ENCODE measurements at regions not wholly inside any gene's neighbourhood (a gene's known extent, or its start where the extent isn't known, plus 50 kb on each side); places are given as distances from the start of the nearest gene placed in this dataset.

DNA sequence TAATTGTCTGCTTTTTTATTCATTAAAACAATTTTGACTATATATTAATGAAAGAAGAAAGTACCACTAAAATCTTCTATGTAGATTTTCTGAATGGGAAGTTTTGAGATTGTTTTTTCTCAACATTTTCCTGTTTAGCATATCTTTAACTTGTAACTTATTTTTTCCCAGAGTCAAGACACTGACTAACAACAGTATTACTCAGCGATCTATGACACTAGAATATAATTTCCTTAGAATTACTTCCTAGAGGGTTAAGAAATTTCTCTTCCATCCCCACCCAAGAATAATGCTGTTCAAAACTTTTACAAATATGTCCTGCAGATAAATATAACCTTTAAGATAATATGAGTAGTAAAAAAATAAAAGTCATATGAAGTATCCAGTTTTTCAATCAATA lies 218.2 kb upstream of the NR5A2 start:
- Histone ChIP-seq H3K79me2 (ENCODE audit: insufficient read depth, low read length) (no peaks in the 10 kb centered on the region), H3K36me3 (ENCODE audit: insufficient read depth, low read length) (no peaks in the 10 kb centered on the region), H3K27me3 (ENCODE audit: insufficient read depth, low read length) (no peaks in the 10 kb centered on the region), H3K4me3 (ENCODE audit: insufficient read depth, low read depth, low read length) (no peak overlapping the region), H3K4me1 (ENCODE audit: insufficient read depth, low read length) (no peaks in the 10 kb centered on the region), H2AFZ (ENCODE audit: low read depth, low read length) (no peak overlapping the region), H3K4me2 (ENCODE audit: low read length) (no peak overlapping the region), H3K27ac (ENCODE audit: low read depth, low read length) (no peak overlapping the region), H4K20me1 (ENCODE audit: insufficient read depth, low read length) (no peaks in the 10 kb centered on the region), H3K9ac (ENCODE audit: low read length) (no peak overlapping the region), H3K9me3 (ENCODE audit: insufficient read depth, low read depth, low read length) (no peaks in the 10 kb centered on the region)
- Mint-ChIP-seq H3K9me3 (ENCODE audit: unreplicated experiment) (no peaks in the 10 kb centered on the region), H3K27me3 (ENCODE audit: low read depth, unreplicated experiment) (no peaks in the 10 kb centered on the region), H3K27ac (ENCODE audit: unreplicated experiment) (no peak overlapping the region), H3K36me3 (ENCODE audit: low read depth, unreplicated experiment) (no peaks in the 10 kb centered on the region), H3K4me3 (ENCODE audit: unreplicated experiment) (no peak overlapping the region), H3K4me1 (ENCODE audit: low read depth, unreplicated experiment) (peaks cover 7% of the 10 kb centered on the region)
- FAIRE-seq (no peak), DNase-seq (ENCODE audit: low read depth) (no peak)
- TF ChIP-seq, protein P1, sequence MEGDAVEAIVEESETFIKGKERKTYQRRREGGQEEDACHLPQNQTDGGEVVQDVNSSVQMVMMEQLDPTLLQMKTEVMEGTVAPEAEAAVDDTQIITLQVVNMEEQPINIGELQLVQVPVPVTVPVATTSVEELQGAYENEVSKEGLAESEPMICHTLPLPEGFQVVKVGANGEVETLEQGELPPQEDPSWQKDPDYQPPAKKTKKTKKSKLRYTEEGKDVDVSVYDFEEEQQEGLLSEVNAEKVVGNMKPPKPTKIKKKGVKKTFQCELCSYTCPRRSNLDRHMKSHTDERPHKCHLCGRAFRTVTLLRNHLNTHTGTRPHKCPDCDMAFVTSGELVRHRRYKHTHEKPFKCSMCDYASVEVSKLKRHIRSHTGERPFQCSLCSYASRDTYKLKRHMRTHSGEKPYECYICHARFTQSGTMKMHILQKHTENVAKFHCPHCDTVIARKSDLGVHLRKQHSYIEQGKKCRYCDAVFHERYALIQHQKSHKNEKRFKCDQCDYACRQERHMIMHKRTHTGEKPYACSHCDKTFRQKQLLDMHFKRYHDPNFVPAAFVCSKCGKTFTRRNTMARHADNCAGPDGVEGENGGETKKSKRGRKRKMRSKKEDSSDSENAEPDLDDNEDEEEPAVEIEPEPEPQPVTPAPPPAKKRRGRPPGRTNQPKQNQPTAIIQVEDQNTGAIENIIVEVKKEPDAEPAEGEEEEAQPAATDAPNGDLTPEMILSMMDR (IDR thresholded peaks at IDR 0.05; ENCODE audit: insufficient read depth, low read depth, low read length) = no peak
- TF ChIP-seq EZH2 (IDR thresholded peaks at IDR 0.05; ENCODE audit: insufficient read depth, low read length) = no peak

GRCh38 chr1:199811163-199811562 lies 216.3 kb upstream of the NR5A2 start:
- Histone ChIP-seq H3K27me3 (ENCODE audit: insufficient read depth, low read length) (no peaks in the 10 kb centered on the region), H3K27ac (ENCODE audit: low read depth, low read length) (no peak overlapping the region), H3K36me3 (ENCODE audit: insufficient read depth, low read length) (no peaks in the 10 kb centered on the region), H3K9me3 (ENCODE audit: insufficient read depth, low read depth, low read length) (no peaks in the 10 kb centered on the region), H2AFZ (ENCODE audit: low read depth, low read length) (no peak overlapping the region), H3K4me1 (ENCODE audit: insufficient read depth, low read length) (no peaks in the 10 kb centered on the region), H3K79me2 (ENCODE audit: insufficient read depth, low read length) (no peaks in the 10 kb centered on the region), H3K9ac (ENCODE audit: low read length) (no peak overlapping the region), H4K20me1 (ENCODE audit: insufficient read depth, low read length) (no peaks in the 10 kb centered on the region), H3K4me3 (ENCODE audit: insufficient read depth, low read depth, low read length) (no peak overlapping the region), H3K4me2 (ENCODE audit: low read length) (no peak overlapping the region)
- Mint-ChIP-seq H3K27me3 (ENCODE audit: low read depth, unreplicated experiment) (no peaks in the 10 kb centered on the region), H3K27ac (ENCODE audit: unreplicated experiment) (no peak overlapping the region), H3K4me1 (ENCODE audit: low read depth, unreplicated experiment) (peaks cover 7% of the 10 kb centered on the region), H3K9me3 (ENCODE audit: unreplicated experiment) (peaks cover 2% of the 10 kb centered on the region), H3K4me3 (ENCODE audit: unreplicated experiment) (no peak overlapping the region), H3K36me3 (ENCODE audit: low read depth, unreplicated experiment) (no peaks in the 10 kb centered on the region)
- no peak for FAIRE-seq
- TF ChIP-seq, protein P1 (IDR thresholded peaks at IDR 0.05; ENCODE audit: insufficient read depth, low read depth, low read length) = no peak
- TF ChIP-seq EZH2 (IDR thresholded peaks at IDR 0.05; ENCODE audit: insufficient read depth, low read length) = no peak
- no peak for DNase-seq (ENCODE audit: low read depth)

- H3K79me2 ChIP-seq (ENCODE audit: insufficient read depth, low read length) = no peaks in the 10 kb centered on the region
- no peaks in the 10 kb centered on the region for H4K20me1 ChIP-seq (ENCODE audit: insufficient read depth, low read length)
- H3K27me3 ChIP-seq (ENCODE audit: insufficient read depth, low read length) = no peaks in the 10 kb centered on the region
- H3K27me3 Mint-ChIP-seq (ENCODE audit: low read depth, unreplicated experiment) = no peaks in the 10 kb centered on the region
- H3K9ac ChIP-seq (ENCODE audit: low read length) = no peak overlapping the region
- peaks cover 2% of the 10 kb centered on the region for H3K9me3 Mint-ChIP-seq (ENCODE audit: unreplicated experiment)
- H3K4me3 Mint-ChIP-seq (ENCODE audit: unreplicated experiment) = no peak overlapping the region
- no peaks in the 10 kb centered on the region for H3K36me3 Mint-ChIP-seq (ENCODE audit: low read depth, unreplicated experiment)
- H3K4me1 ChIP-seq (ENCODE audit: insufficient read depth, low read length) = no peaks in the 10 kb centered on the region
- TF ChIP-seq EZH2 (IDR thresholded peaks at IDR 0.05; ENCODE audit: insufficient read depth, low read length) = no peak
- TF ChIP-seq, protein P1 (IDR thresholded peaks at IDR 0.05; ENCODE audit: insufficient read depth, low read depth, low read length) = no peak
- H3K4me2 ChIP-seq (ENCODE audit: low read length) = no peak overlapping the region
- no peak overlapping the region for H3K27ac Mint-ChIP-seq (ENCODE audit: unreplicated experiment)
- FAIRE-seq (no peak), DNase-seq (ENCODE audit: low read depth) (no peak)
- peaks cover 2% of the 10 kb centered on the region for H3K4me1 Mint-ChIP-seq (ENCODE audit: low read depth, unreplicated experiment)
- H3K4me3 ChIP-seq (ENCODE audit: insufficient read depth, low read depth, low read length) = no peak overlapping the region
- H3K36me3 ChIP-seq (ENCODE audit: insufficient read depth, low read length) = no peaks in the 10 kb centered on the region
- H2AFZ ChIP-seq (ENCODE audit: low read depth, low read length) = no peak overlapping the region
- no peak overlapping the region for H3K27ac ChIP-seq (ENCODE audit: low read depth, low read length)
- H3K9me3 ChIP-seq (ENCODE audit: insufficient read depth, low read depth, low read length) = no peaks in the 10 kb centered on the region
Measured at GRCh38 chr1:199813198-199813597, 214.3 kb upstream of the NR5A2 start.

Data from astrocyte (in vitro differentiated cells and primary cell).